ENCODE measurements at regions not wholly inside any gene's neighbourhood (a gene's known extent, or its start where the extent isn't known, plus 50 kb on each side); places are given as distances from the start of the nearest gene placed in this dataset.

- no peak for DNase-seq (ENCODE audit: low read depth)
- no peak overlapping the region for H3K4me3 ChIP-seq (ENCODE audit: low read depth, low read length)
- TF ChIP-seq CTCF (IDR thresholded peaks at IDR 0.05; ENCODE audit: low read depth, low read length, missing control alignments) = no peak
Measured at GRCh38 chr12:39138268-39138667, 232.9 kb upstream of the CPNE8 start.

- DNase-seq (ENCODE audit: low read depth) = no peak
- H3K4me3 ChIP-seq (ENCODE audit: low read depth, low read length) = no peak overlapping the region
- TF ChIP-seq CTCF (IDR thresholded peaks at IDR 0.05; ENCODE audit: low read depth, low read length, missing control alignments) = no peak
Measured at GRCh38 chr12:39127401-39127800, 222.0 kb upstream of the CPNE8 start.

- no peak for TF ChIP-seq CTCF (IDR thresholded peaks at IDR 0.05; ENCODE audit: low read depth, low read length, missing control alignments)
- H3K4me3 ChIP-seq (ENCODE audit: low read depth, low read length) = no peak overlapping the region
- no peak for DNase-seq (ENCODE audit: low read depth)
Measured at GRCh38 chr12:39125566-39125965, 220.2 kb upstream of the CPNE8 start.

GRCh38 chr12:39124768-39125167 lies 219.4 kb upstream of the CPNE8 start:
- no peak overlapping the region for H3K4me3 ChIP-seq (ENCODE audit: low read depth, low read length)
- DNase-seq (ENCODE audit: low read depth) = no peak
- TF ChIP-seq CTCF (IDR thresholded peaks at IDR 0.05; ENCODE audit: low read depth, low read length, missing control alignments) = no peak

GRCh38 chr12:39123580-39124253 lies 218.3 kb upstream of the CPNE8 start:
- TF ChIP-seq CTCF (IDR thresholded peaks at IDR 0.05; ENCODE audit: low read depth, low read length, missing control alignments) = no peak
- H3K4me3 ChIP-seq (ENCODE audit: low read depth, low read length) = no peak overlapping the region
- no peak for DNase-seq (ENCODE audit: low read depth)

- DNase-seq (ENCODE audit: low read depth) = no peak
- no peak for TF ChIP-seq CTCF (IDR thresholded peaks at IDR 0.05; ENCODE audit: low read depth, low read length, missing control alignments)
- no peak overlapping the region for H3K4me3 ChIP-seq (ENCODE audit: low read depth, low read length)
Measured at GRCh38 chr12:39122562-39123204, 217.3 kb upstream of the CPNE8 start.

GRCh38 chr12:39116861-39117260 lies 211.5 kb upstream of the CPNE8 start:
- DNase-seq (ENCODE audit: low read depth) = no peak
- no peak overlapping the region for H3K4me3 ChIP-seq (ENCODE audit: low read depth, low read length)
- no peak for TF ChIP-seq CTCF (IDR thresholded peaks at IDR 0.05; ENCODE audit: low read depth, low read length, missing control alignments)

Measured in GM12864 (cell line).